Kidney glomerular epithelial cell (primary cell): ENCODE measurements at regions not wholly inside any gene's neighbourhood (a gene's known extent, or its start where the extent isn't known, plus 50 kb on each side); places are given as distances from the start of the nearest gene placed in this dataset.
A peak's percentile ranks its signal among the peaks of the same experiment; 100 is the strongest.

Source experiments
- DNase-seq: peaks from one replicate; lab custom pipeline; 2025; lab: John Stamatoyannopoulos, UW

DNA sequence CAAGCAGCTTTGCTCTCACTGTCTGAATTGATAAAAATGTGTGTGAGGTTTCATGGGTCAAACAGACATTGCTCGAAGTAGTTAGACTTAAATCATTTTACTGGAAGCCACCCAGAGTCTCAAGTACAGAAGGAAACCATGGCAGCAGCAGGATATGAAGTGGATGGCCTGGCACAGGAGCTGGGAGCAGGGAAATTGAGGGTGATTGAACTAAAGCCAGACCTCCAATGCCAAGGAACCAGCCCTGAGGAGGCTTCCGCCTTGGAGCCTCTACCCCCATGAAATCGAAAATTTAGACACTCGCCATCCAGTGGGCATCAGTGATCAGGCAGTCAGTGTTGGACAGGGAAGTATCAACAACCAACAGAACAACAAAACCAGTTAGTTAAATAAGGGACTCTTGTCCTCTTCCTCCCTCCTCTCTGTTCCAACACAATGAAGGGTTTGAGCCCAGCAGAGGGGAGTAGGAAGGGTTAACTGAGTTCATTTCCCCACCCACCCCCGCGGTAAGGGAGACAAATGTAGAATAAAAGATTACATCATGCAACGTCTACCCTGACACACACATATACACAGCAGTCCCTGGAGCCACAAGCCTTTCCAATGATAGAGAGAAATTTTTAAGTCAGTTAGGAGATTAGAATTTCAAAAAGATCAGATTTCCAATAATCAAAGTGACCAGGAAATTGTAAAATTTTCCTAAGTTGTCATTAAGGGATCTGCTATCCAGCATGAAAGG is 156.3 kb downstream of the SLC16A9 start:
- no peak for DNase-seq

DNA sequence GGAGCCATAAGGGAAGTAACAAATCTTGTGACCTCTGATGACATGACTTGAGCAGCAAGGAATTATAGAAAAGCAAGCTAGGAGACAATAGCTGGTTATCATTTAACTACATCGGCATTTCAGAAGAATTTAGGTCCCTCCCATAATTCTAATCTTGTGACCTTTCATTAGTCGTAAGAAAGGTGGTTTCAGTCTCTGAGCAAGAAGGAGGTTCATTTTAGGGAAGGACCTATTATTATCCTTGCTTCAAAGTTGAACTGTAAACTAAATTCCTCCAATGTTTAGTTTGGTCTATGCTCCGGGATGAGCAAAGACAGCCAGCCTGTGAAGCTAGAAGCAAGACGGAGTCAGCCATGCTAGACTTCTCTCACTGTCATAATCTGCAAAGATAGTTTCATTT is 159.6 kb downstream of the SLC16A9 start:
- DNase-seq = peak; percentile 39

DNA sequence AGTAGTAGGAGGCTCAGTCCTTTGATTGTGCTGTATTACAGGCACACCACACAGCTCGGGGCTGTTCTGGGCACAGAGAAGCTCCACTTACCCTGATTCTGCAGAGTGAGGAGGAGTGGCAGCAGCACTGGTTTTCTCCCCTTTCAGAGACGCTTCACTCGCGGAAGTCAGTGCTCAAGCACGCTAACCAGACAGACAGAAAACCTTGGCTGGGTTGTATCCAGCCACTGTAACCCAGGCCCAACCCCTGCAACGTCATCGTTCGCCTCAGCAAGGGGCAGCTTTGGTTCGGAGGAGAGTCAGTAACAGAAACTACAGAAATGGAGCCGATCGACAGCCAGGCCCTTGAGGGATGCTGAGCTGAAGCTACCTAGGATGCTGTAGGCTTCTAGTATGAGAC is 171.0 kb downstream of the SLC16A9 start:
- DNase-seq = no peak

DNA sequence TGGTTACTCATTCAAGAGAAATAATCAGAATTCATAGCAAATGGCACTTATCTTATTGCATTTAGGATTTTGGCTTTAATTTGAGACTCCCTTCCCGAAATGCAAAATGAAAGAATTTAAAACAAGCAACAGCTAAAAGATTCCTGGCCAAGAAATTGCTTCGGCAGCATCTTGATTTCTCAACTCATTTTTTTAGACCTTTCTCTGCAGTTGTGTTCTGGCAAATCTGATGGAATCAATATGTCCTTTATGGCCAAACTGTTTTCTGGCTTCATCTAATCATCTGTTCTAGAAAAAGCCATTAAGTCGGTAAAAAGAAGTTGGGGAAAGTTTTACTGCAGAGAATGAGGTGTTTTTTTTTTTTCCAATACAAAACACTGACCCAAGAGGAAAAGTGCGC is 172.1 kb downstream of the SLC16A9 start:
- no peak for DNase-seq

DNA sequence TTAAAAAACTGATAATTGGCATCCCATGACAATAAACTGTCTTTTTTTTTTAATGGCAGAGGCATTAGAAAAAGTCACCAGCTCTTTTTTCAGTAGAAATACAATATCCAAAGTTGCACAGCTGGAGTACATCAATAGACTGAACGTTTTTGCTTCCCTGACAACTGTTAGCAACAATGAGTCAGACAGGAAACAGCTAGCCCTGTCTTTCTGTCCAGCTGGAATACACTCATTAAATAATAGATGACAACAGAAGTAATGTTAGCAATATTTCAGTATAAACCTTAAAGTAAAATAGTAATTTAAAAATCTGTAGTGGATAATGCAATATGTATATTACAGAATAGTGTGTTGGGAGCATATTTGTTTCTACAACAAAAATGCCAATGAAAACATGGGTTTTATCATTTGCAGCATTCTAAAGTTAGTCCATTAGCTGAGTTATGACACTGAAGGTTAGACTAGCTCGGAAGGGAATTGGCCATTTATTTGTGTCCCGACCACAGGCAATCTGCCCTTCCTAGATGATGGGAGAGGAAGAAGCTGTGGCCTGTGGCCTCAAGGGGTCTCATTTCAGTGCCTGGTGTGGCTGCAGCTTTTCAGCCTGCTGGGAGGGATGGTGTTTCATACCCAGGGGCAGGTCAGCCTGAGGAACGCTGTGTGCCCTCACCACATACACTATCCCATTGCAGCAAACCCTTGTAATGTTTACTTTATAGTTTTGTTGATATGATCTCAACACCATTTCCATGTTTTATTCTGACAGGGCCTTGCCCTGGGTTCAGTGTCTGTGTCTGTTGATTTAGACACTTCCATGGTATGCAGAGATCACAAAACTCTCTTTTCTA is 173.3 kb downstream of the SLC16A9 start:
- DNase-seq = peak; percentile 53

DNA sequence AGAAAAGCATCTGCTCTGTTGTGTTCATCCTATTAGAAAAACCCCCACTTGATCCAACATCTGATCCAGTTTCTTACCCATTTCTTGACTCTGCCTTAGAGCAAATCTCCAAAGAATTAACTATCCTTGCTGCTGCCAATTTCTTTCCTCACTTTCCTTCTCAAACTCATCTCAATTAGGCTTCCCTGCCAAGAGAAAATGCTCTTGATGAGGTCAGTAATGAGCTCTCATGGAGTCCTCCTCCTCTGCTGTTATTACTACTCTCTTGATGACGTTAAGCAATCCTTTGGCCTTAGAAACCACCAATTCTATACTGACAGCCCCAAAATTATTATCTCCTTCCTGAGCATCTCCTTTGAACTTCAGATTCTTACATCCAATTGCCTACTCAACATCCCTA is 162.0 kb upstream of the FAM13C start:
- no peak for DNase-seq

DNA sequence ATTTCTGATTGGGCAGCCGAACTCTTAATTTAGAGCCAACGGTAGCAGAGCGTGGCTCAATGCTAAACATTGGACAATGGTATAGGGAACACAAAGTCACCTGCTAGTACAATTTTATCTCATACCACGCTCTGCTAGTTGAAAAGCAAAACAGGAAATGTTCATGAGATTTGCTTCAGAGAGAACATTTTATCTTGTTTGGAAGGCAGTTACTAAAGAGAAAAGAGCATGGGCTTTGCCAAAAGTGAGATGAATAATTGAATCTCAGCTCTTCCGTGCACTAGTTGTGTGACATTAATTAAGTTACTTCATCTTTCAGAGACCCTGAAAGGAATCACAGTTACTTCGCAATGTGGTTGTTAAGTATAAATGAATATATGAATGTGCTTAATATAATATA is 161.5 kb upstream of the FAM13C start:
- DNase-seq = no peak

DNA sequence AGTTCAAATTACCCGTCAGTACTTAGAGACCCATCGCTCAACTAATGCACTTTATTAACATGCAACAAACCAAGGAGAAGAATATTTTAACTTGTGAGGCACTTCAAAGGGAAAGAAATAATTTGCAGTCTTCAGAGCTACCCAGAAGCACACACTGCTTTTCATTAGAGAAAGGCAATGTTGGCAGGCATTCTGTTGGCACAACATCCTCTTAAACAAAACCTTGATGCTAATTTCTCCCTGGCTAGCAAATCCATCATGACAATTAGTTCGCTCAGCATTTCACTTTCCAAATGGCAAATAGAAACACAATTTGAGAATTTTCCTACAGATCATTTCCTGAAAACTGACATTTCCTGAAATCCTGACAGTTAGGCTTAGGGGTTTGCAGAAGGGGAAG is 155.6 kb upstream of the FAM13C start:
- no peak for DNase-seq

DNA sequence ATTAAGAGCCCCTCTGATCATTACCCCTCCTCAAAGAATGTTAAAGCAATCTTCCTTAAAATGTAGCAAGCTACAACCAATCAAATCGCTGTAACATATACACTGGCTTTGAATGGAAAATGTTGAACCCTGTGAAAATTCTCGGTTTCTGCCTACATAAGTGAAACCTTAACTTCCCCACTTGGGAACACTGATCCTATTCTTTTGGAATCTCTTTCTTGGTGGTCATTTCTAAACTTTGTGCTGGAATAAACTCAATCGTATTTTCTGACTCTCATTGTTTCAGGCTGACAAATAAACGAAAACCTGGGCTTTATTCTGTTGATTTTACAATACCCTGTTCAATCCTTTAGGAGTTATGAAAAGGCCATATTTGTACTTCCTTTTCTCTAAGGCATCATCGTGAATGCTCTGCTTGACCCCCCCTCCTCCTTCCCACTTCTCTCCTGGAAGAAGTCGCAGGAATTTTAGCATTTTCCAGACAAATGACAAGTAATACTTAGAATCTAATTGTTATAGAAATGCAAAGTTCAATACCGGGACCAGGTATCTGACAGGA is 155.1 kb upstream of the FAM13C start:
- no peak for DNase-seq

DNA sequence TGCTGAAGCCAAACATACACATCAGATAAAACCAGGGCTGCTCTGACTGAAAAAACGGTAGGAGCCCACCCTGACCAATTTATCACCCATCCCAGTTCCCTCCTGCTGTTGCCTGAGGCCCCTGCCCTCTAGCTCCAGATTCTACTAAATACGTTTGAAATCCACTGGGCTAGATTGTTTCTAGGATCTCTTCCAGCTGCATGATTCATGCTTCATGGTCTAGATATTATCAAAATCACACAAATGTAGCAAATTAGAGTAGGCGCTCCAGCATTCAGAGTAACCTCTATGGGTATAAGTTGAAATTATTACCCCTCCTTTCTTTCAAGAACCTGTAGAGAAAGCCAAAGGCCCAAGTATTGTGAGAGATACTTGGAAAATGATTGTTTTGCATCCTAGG is 151.2 kb upstream of the FAM13C start:
- DNase-seq = no peak

DNA sequence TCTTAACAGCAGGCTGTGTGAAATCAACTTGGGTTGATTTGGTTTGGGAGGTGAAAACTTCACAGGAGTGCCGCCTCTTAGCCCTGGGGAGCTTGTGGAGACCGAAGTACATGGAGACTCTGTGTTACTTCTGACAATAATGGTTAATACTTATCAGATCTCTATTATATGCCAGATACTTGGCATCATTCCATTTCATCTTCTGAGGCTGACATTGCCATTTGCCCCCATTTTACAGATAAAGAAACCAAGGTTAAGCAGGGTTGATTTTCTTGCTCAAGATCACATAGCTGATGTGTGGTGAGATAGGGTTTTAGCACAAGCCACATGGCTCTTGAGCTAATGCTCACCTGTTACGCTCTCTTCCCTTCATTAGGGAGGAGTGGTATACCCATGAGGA is 150.6 kb upstream of the FAM13C start:
- DNase-seq = no peak

DNA sequence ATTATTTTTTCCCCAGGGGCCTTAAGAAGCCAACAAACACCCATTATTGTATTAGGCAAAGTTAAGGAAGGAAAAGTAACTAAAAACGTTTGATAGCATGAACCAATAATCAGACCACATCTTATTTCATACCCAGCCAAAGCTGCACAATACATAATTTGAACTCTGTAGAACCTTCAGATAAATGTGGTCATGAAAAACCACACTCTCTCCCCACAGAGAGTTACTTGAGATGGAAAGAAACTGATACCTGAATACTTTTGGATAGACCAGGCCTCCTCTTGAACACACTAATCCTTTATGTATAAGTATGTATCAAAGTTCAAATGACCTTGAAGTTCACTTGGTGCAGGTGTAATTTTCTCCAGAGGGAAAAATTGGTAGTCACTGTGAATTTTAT is 146.6 kb upstream of the FAM13C start:
- no peak for DNase-seq

DNA sequence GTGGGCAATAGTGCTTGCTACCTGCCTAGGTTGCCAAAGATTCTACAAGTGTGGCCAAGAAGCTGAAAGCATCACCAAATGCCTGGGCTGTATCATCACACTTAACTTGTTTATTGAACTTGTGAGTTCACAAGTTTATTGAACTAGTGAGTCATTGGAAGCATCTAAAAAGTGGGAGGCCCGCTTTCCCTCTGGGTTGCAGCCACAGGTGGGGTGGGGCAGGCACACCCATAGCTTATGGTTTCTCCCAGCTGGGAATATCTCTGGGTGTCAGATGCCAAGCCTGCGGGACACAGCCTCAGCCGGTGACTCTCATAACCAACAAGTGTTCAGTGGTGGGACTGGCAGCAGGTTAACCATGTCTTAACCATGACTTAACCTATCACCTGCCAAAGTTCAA is 145.9 kb upstream of the FAM13C start:
- no peak for DNase-seq

DNA sequence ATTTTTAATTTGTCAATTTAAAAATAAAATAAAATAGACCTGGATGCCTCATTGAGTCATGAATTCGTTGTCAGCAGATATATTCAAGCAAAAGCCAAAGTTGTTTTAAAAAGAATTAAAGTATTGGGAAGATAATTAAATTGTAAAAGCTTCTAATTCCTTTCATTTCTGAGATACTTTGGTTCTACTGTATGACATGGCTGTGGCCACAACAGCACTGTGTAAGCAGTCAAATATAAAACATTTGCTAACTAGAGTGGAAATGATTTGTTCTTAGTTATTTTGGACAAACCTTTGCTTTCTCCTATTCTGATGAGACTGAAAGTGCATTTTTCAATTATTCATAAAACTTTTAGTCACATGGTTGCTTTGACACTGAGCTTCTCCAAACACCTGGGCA is 143.6 kb upstream of the FAM13C start:
- no peak for DNase-seq

DNA sequence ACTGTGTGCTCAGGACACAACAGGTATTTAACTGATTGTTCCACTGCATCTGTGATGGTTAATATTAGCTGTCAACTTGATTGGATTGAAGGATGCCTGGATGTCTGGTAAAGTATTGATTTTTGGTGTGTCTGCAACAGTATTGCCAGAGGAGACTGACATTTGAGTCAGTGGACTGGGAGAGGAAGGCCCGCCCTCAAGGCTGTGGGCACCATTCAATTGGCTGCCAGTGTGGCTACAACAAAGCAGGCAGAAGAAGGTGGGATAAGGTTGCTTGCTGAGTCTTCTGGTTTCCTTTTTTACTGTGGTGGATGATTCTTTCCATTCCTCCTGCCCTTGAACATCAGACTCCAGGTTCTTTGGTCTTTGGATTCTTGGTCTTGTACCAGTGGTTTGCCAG is 137.1 kb upstream of the FAM13C start:
- no peak for DNase-seq

DNA sequence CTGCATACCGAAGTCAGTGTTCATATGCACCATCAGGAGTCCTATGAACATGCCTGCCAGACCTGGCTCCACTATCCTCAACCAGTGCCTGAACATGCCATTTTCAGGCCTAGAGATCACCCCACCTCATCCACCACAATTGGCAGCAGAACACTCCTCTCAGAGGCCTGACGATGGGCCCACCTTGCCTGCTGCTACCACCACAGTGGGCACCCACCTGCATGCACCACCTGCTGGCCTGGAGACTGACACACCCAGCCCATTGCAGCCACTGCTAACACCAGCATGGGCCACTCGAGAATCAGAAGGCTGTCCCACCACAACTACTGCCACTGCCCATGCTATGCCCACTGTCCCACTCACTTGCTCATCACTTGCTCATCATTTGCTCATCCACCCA is 130.7 kb upstream of the FAM13C start:
- no peak for DNase-seq

DNA sequence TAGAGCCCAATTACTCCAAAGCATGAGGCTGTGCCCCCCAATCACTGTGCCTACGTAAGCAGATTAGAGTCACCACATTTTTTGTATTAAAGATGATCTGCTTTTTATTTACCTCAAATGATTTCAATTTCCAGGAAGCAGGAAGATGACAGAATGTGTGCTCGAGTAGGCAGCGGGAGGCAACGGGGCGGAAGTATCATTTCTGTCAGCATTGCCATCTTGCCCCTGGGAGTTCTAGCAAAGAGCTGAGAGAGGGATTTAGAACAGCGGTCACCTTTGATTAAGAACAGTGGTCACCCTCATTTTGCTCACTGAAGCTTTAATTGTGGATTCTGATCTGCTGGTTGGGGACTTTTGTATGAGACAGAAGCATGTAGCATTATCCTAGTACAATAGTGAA is 117.1 kb upstream of the FAM13C start:
- DNase-seq = no peak

DNA sequence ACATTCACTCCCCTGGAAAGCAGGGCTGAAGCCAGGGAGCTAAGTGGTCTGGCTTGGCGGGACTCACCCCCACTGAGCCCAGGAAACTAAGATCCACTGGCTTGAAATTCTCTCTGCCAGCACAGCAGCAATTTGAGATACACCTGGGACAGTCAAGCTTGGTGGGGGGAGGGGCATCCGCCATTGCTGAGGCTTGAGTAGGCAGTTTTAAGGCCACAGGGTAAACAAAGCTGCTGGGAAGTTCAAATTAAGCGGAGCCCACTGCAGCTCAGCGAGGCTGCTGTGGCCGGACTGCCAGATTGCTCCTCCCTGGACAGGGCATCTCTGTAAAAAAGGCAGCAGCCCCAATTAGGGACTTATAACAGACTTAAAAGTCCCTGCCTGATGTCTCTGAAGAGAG is 108.2 kb upstream of the FAM13C start:
- no peak for DNase-seq

DNA sequence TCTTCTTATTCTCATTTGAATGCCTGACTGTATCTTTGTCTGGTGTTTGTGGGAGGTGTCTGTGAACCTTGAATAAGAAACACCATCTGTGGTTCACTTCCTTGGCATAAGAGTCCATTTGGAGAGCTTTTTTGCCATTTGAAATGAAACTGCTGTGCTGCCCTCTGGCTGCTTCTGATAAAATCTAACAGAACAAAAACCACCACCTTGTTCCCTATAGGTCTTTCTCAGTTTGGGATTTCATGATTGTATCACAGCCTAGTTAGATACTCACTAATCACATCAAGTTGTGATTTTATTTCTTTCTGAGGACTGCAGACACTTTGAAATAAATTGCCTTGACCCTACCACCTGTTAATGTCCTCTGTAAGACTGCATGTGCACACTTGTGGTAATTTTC is 102.7 kb upstream of the FAM13C start:
- peak; percentile 12 for DNase-seq

DNA sequence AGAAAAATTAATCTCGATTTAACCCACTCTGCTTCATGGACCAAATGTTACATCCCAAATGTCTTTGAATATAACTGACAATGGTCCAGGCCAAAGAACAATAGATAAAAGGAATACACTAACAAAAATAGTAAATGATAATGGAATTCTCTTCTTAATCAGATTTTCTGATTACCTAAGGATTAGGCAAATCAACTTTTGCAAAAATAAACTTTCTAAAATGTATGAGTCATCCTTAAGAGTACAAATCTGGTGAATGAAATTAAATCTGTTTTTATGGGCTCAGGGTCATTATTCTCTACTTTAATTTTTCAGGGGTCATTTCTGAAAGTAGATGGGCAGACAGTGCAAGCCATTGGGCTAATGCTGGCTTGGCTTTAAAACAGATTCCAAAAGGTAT is 102.1 kb upstream of the FAM13C start:
- DNase-seq = no peak

DNA sequence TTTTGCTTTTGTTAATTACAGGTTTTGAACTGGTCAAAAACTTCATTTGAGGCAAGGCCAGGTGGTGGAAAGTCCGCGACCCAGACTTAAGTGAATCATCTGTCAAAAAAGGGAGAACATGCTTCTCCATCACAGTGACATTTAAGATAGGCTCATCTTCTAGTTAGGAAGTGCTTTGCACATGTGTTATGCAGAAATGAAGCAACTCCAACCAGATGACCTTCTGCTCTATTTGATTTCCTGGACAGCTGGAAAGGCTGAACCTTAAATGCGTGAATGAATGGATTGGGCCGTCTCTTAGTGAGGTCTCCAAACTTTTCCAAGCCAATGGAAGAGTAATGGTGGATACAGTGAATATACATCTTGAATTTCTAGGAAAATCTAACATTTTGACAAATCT is 101.6 kb upstream of the FAM13C start:
- no peak for DNase-seq

DNA sequence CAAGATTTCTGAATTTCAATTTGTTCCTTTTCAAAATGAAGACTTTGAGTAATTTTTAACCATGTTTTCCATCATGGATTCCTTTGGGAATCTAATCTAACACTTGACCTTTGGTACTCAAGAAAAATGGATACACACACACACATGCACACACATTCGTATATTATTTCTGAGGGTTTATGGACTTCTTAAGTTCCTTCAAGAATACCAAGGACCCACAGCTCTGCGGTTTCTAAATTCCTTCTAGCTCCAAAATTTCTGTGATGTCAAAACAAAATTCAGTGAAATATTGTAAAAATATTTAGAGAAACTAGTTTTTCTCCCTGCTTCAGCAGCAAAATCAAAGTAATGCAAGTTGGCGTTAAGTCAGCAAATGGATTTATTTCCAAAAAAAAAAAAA is 98.3 kb upstream of the FAM13C start:
- DNase-seq = no peak

DNA sequence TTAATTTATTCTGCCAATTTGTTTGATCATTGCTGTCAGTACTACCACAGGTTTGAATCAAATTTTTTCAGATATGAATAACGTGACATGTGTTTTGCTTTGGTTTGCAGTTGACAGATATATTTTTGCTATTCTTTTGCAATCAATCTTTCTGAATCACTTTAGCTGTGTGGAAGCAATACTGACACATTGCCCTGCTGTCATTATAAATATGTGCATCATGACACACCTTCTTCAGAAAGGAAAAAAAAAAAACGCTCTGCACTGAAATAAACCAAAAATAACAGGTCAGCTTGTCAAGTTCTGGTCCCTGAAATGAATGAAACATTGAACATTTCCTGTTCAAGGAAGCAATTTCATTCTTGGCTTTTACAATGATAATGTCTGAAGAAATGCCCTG is 93.8 kb upstream of the FAM13C start:
- DNase-seq = no peak
